Activated naive CD4-positive, alpha-beta T cell treated with Interleukin-2 at 50 U/mL for 16 hours (primary cell): ENCODE measurements at regions not wholly inside any gene's neighbourhood (a gene's known extent, or its start where the extent isn't known, plus 50 kb on each side); places are given as distances from the start of the nearest gene placed in this dataset.
"Not testable (repeated sequence)": the region's sequence is repeated elsewhere in the genome, so short reads cannot be mapped to it uniquely, and the experiment has no call there.

Experiments used
- DNase-seq: peaks from one replicate; pipeline ENCODE4 v3.0.0-alpha.2; 2020

DNA sequence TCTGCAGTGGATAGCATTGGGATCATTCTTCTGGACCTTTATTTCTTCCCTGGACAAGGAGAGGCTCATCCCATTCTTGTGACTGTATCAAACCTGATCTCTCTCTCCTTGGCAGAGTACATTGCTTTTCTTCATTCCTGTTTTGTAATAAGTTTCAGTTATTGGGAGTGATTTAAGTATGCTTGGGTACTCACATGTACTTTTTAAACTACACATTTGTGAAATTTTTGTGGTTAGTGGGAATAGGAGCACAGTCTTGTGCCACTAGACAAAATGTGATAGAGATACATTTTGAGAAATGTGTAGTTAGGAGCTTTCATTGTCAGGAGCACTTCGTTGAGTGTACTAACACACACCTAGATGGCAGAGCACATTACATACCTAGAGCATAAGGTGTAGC is 262.6 kb downstream of the C3orf38 start:
- no peak for DNase-seq

DNA sequence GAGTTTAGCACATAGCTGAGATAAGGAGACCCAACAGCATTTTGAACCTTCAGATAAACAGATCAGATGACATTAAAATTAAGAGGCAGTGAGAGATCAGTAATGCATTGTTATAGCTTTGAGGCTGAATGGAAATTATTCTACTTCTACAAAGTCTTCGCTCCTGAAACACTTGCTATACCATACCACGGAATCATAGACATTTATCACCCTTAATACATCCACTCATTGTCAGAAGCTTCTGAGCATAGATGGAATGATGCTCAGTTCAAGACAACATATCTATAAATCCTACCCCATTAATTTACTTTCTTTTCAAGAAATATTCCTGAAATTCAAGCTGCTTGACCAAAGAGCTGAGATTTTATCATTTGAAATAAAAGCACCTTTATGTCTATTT is 266.7 kb downstream of the C3orf38 start:
- no peak for DNase-seq

GRCh38 chr3:88418219-88418618 is 268.5 kb downstream of the C3orf38 start:
- DNase-seq = no peak

- no peak for DNase-seq
These were observed 283.8 kb downstream of the C3orf38 start for GRCh38 chr3:88433568-88433967.

- no peak for DNase-seq
These were observed 284.2 kb downstream of the C3orf38 start for GRCh38 chr3:88434001-88434400.

- DNase-seq = no peak
These were observed 290.9 kb downstream of the C3orf38 start for GRCh38 chr3:88440701-88441100.

GRCh38 chr3:88443066-88443465 is 293.3 kb downstream of the C3orf38 start:
- no peak for DNase-seq

- DNase-seq = no peak
These were observed 294.5 kb downstream of the C3orf38 start for GRCh38 chr3:88444251-88444650.

- no peak for DNase-seq
These were observed 302.5 kb downstream of the C3orf38 start for GRCh38 chr3:88452228-88452627.

DNA sequence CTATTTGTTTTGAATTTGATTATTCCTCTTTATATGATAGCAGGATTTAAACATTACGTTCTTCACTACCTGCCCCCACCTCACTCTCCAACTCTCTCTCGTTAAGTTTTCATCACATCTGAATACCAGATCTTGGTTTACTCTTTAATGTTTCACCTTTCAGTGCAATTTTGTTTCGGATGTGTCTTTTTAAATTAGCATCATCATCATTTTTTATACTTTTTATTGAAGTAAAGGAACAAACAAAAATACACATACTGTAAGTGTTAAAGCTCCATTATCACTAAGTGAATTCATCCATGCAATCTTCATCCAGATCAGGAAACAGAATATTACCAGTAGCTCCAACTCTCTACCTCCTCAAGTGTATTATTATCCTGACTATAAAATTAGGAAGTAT is 310.6 kb downstream of the C3orf38 start:
- DNase-seq = no peak

- no peak for DNase-seq
These were observed 312.5 kb downstream of the C3orf38 start for GRCh38 chr3:88462230-88462629.

DNA sequence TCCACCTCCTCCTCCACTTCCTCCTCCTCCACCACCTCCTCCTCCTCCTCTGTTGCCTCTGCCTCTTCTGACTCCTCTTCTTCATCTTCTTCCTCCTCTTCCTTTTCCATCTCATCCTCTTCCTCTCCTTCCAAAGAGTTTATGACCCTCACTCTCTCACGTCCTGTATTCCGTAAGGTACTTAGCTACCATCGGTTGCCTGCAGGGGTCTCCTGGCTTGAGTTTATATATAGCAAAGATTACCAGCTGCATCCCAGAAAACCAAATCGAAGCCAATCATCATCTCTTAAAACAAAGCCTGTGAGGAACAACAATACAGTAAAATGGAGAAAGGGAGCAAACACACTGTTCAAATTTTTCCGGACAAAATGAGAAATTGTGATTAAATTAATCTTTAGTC is 317.4 kb downstream of the C3orf38 start:
- no peak for DNase-seq

DNA sequence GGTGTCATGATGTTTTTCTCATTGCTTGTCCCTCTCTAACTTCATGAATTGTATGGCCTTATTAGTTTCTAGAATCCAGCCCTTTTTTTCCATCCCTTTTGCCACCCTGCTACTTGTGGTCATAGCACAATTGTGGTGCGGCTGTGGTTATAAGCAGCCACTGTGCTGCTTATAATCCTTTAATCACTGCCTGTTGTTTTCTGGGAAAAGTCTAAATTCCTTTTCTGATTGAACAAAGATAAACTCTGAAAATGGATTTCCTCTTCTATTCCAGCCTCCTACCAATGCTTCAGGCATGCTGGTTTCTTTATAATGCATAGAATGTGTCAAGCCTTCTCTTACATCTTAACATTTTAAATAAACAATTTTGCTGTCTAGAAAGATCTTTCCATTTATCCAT is 319.5 kb downstream of the C3orf38 start:
- no peak for DNase-seq

DNA sequence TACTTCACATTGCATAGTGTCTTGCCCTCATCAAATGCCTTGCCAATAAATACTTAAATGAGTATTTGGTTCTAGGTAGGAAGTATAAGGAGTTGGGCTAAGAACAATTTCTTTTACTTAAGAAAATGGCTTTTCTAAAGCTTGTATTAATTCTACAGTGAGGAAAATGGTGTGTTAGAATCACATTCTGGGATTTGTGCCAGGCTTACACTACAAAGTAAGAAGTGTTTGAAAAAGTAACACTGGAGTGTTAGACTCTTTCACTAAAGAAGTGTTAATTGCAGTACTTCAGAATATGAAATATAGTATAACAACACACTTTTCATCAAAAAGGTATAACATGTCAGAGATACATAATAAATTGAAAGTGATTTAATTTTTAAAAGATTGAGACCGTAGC is 328.7 kb downstream of the C3orf38 start:
- no peak for DNase-seq

GRCh38 chr3:88480822-88481221 is 331.1 kb downstream of the C3orf38 start:
- no peak for DNase-seq

DNA sequence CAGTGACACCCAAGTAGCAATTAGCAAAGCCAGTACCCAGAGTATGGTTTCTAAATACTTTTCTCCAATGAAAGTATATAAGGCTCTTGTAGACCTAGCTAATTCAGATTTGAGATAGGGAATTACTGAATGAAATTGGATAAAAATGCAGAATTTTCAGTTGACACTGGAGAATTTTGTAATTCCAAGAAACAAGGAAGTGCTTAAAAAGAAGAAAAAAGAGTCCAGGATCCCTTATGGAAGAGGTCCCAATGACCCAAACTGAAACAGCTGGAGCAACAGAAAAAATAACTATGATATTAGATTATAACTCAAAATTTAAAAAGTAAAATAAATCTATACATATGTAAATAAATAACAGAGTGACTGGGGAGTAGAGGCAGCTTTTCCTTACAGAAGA is 335.2 kb downstream of the C3orf38 start:
- no peak for DNase-seq

GRCh38 chr3:88508818-88509217 is 359.1 kb downstream of the C3orf38 start:
- DNase-seq = not testable (repeated sequence)

DNA sequence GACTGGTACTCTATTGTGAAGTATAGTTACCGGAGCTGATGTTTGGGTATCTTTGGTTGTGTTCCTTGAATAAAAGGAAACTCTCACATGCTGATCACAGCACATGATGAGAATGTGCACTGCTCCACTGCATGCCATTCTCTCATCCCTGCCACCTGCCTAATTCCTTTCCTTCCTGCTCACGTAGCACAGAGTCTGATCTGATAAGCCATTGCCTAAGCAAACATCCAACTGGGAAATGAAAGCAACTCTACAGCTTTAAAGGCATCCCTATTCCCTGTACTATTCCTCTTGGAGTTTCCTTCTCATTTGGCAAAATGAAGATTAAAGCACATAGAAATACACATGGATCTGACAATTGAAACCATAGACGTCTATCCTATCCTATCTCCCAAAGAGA is 359.8 kb downstream of the C3orf38 start:
- no peak for DNase-seq

DNA sequence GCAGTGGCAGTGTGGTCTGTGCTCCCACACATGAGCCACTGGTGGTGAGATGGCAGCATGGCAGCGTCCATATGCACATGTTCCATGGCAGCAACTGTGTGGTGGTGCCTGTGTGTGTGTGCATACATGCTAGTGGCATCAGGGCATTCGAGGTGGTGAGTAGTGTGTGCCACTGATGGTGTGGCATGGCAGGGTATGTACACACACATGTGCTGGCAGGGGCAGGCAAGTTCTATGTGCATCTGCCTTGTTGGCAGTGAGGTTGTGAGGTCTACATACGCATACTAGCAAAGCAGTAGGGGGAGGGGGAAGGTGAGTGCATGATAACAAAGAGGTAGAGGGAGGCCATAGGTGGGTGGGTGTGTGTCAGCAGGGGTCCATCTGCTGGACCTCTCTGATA is 378.7 kb downstream of the C3orf38 start:
- DNase-seq = no peak

DNA sequence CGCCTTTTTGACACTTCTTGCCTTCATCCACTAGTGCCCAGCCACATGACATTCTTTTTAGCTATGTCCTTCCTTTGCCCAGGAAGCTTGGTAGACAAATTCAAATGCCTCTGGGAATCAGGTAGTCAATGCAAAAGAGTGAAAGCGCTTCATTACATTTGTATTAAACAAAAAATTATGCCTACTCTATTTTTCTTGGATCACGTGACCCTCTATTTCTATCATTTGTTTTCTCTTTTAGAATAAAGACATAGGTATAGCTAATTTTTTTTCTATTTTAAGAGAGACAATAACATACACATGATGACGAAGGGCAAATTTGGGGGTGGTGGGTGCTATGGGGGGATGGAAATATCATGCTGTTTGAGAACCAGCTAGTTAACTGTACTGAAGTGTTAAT is 384.8 kb downstream of the C3orf38 start:
- DNase-seq = no peak

DNA sequence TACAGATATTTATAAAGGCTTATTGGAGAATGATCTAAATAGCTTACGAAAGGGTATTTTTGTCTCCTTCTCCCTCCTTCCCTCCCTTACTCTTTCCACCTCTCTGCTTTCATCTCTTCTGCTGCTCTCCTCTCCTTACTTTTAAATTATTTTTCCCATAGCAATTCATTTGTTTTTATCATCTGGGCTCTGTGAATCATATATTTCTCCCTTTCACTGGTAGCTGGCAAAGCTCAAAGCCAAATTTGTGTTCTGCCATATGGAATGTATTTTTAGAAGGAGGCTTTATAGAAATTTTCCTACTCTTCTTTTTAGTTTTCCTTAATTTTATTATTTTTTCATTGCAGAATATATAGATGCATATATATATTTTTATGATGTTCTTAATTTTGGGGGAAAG is 385.8 kb downstream of the C3orf38 start:
- DNase-seq = no peak

- DNase-seq = no peak
These were observed 393.2 kb downstream of the C3orf38 start for GRCh38 chr3:88542916-88543315.

GRCh38 chr3:88572450-88572849 is 422.7 kb downstream of the C3orf38 start:
- DNase-seq = no peak

DNA sequence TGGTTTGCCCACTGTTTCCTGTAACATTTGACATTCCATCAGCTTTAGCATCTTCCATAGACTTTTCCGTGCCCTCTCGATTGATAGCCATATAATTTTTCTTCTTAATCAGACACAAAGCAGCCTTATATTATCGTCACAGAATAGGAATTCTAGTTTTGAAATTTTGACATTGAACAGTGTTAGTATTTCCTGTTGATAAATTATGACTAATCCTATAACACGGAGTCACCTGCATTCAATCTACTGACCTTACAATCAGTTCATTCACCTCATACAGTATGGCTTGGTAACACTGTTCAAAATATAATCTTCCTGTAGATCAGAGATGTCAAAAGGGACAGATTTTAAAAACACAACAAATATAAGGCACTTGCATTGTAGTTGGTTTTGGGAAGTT is 423.7 kb downstream of the C3orf38 start:
- no peak for DNase-seq

DNA sequence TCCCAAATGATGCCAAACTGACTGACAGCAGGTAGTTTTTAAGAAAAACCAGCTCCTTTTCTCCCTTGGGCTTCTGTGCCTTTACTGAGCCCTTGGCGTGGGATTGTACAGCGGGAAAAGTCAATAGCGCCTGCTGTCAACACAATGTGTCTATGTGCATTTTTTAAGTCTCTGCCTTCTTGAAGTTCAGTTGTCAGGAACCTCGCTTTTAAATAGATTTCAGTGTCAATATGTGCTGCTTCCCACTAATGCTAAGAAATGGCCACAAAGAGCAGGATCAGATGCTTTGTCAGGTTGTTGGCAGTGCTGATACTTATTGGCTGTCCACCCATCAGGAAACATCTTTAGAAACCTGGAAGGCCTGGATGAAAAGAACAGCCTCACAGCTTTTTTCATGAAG is 424.4 kb downstream of the C3orf38 start:
- no peak for DNase-seq

GRCh38 chr3:88584451-88584850 is 434.7 kb downstream of the C3orf38 start:
- no peak for DNase-seq
